Activated T-helper 9 cell treated with anti-CD3 and anti-CD28 coated beads, Interleukin-2, amount 50 U/mL, for 16 hours (primary cell): ENCODE measurements at regions not wholly inside any gene's neighbourhood (a gene's known extent, or its start where the extent isn't known, plus 50 kb on each side); places are given as distances from the start of the nearest gene placed in this dataset.
"Not testable (repeated sequence)": the region's sequence is repeated elsewhere in the genome, so short reads cannot be mapped to it uniquely, and the experiment has no call there.

ENCODE experiments used
- DNase-seq: peaks from one replicate; pipeline ENCODE4 v3.0.0-alpha.2; 2020; ENCODE audit warnings: low read depth

- no peak for DNase-seq
These were observed 230.7 kb upstream of the CCL2 start for GRCh38 chr17:34024386-34024785.

- no peak for DNase-seq
These were observed 230.1 kb upstream of the CCL2 start for GRCh38 chr17:34024806-34025551.

- DNase-seq, result not testable (repeated sequence)
These were observed 224.5 kb upstream of the CCL2 start for GRCh38 chr17:34030601-34031000.

- DNase-seq, result not testable (repeated sequence)
These were observed 222.8 kb upstream of the CCL2 start for GRCh38 chr17:34032305-34032704.

GRCh38 chr17:34038786-34039185 lies 216.3 kb upstream of the CCL2 start:
- not testable (repeated sequence) for DNase-seq

- not testable (repeated sequence) for DNase-seq
These were observed 215.9 kb upstream of the CCL2 start for GRCh38 chr17:34039213-34039612.

- DNase-seq, result not testable (repeated sequence)
These were observed 215.1 kb upstream of the CCL2 start for GRCh38 chr17:34039759-34040555.

- DNase-seq, result no peak
These were observed 209.1 kb upstream of the CCL2 start for GRCh38 chr17:34045990-34046389.

GRCh38 chr17:34051046-34051445 lies 204.0 kb upstream of the CCL2 start:
- no peak for DNase-seq

- DNase-seq, result no peak
These were observed 200.6 kb upstream of the CCL2 start for GRCh38 chr17:34054495-34054894.

GRCh38 chr17:34055606-34056005 lies 199.5 kb upstream of the CCL2 start:
- no peak for DNase-seq

- no peak for DNase-seq
These were observed 195.5 kb upstream of the CCL2 start for GRCh38 chr17:34059423-34060220.

- DNase-seq, result no peak
These were observed 188.6 kb upstream of the CCL2 start for GRCh38 chr17:34066528-34066927.

- DNase-seq, result no peak
These were observed 188.1 kb upstream of the CCL2 start for GRCh38 chr17:34067011-34067410.

GRCh38 chr17:34068571-34068970 lies 186.5 kb upstream of the CCL2 start:
- no peak for DNase-seq

GRCh38 chr17:34070712-34071111 lies 184.4 kb upstream of the CCL2 start:
- no peak for DNase-seq

- no peak for DNase-seq
These were observed 183.1 kb upstream of the CCL2 start for GRCh38 chr17:34071886-34072420.

- no peak for DNase-seq
These were observed 180.0 kb upstream of the CCL2 start for GRCh38 chr17:34075076-34075475.

GRCh38 chr17:34076743-34077631 lies 178.1 kb upstream of the CCL2 start:
- no peak for DNase-seq

GRCh38 chr17:34081269-34081668 lies 173.8 kb upstream of the CCL2 start:
- no peak for DNase-seq

- DNase-seq, result no peak
These were observed 172.7 kb upstream of the CCL2 start for GRCh38 chr17:34082404-34082803.
